HepG2 (cell line): ENCODE measurements at regions not wholly inside any gene's neighbourhood (a gene's known extent, or its start where the extent isn't known, plus 50 kb on each side); places are given as distances from the start of the nearest gene placed in this dataset.
A peak's percentile ranks its signal among the peaks of the same experiment; 100 is the strongest.

ENCODE experiments used
- ASH2L ChIP-seq: fragments of 300-600, 200-600 bp; sonication (generic); IDR thresholded peaks from 2 replicates; pipeline ENCODE4 v1.7.0; 2017; ENCODE audit warnings: low read depth, mild to moderate bottlenecking, moderate library complexity, mixed read lengths, low read length; ENCODE audit not compliant: insufficient read length
- ATF7-NPFF ChIP-seq: sonication (generic); formaldehyde crosslinking; IDR thresholded peaks from 2 replicates; pipeline ENCODE4 v1.8.1; 2023; ENCODE audit warnings: mild to moderate bottlenecking, low read depth, missing genetic modification reagents, moderate library complexity
- CCAR2 ChIP-seq: fragments of 200-400 bp; formaldehyde crosslinking; optimal IDR thresholded peaks from 2 replicates; pipeline ENCODE3; 2018; ENCODE audit warnings: low read depth, mild to moderate bottlenecking, low read length, moderate library complexity
- GATAD1 ChIP-seq: IDR thresholded peaks from 2 replicates; pipeline ENCODE4 v1.6.1; 2016; ENCODE audit warnings: missing genetic modification reagents, missing compliant biosample characterization
- GPBP1L1 ChIP-seq: sonication (generic); formaldehyde crosslinking; IDR thresholded peaks from 2 replicates; pipeline ENCODE4 v1.5.0; 2020; ENCODE audit warnings: mild to moderate bottlenecking, missing genetic modification reagents
- IKZF4 ChIP-seq: sonication (generic); formaldehyde crosslinking; IDR thresholded peaks from 2 replicates; pipeline ENCODE4 v1.5.1; 2020; ENCODE audit warnings: borderline replicate concordance, mild to moderate bottlenecking, low read depth, missing genetic modification reagents; ENCODE audit errors: not compliant biosample characterization
- MBD4 ChIP-seq: IDR thresholded peaks from 2 replicates; pipeline ENCODE4 v1.6.1; 2012; ENCODE audit warnings: low read length, inconsistent platforms, borderline replicate concordance
- SIX4 ChIP-seq: sonication (generic); formaldehyde crosslinking; IDR thresholded peaks from 2 replicates; pipeline ENCODE4 v1.4.0; 2020; ENCODE audit warnings: missing genetic modification reagents
- TAF15 ChIP-seq: fragments of 200-400 bp; formaldehyde crosslinking; IDR thresholded peaks from one replicate; pipeline ENCODE4 v1.6.1; 2018; ENCODE audit warnings: mild to moderate bottlenecking, low read depth, low read length; ENCODE audit not compliant: poor library complexity, severe bottlenecking
- TCF12 ChIP-seq, 2 experiments: fragments of 450-650 bp in 1 of 2; sonication (generic) in 1 of 2; formaldehyde crosslinking in 1 of 2; IDR thresholded peaks; 2 replicates each; pipeline versions ENCODE4 v1.6.1 to v1.8.0; 2017 to 2022; ENCODE audit warnings: antibody characterized with exemption in 1 of 2, mild to moderate bottlenecking in 1 of 2, missing genetic modification reagents in 1 of 2, moderate library complexity in 1 of 2
- USF2 ChIP-seq, 2 experiments: sonication (generic) in 1 of 2; formaldehyde crosslinking in 1 of 2; IDR thresholded peaks; 2 replicates each; pipeline versions ENCODE4 v1.5.1 to v1.6.1; 2011 to 2020; ENCODE audit warnings: borderline replicate concordance in 1 of 2, low read depth in 1 of 2, low read length in 1 of 2, mild to moderate bottlenecking in 1 of 2, missing genetic modification reagents in 1 of 2, moderate library complexity in 1 of 2
- ZNF180 ChIP-seq: sonication (generic); formaldehyde crosslinking; IDR thresholded peaks from 2 replicates; pipeline ENCODE4 v1.4.0; 2020; ENCODE audit warnings: low read depth, missing genetic modification reagents, borderline replicate concordance
- ZNF205 ChIP-seq: IDR thresholded peaks from 2 replicates; pipeline ENCODE4 v1.6.1; 2018; ENCODE audit warnings: missing biosample characterization, missing genetic modification reagents
- ZNF501 ChIP-seq: sonication (generic); formaldehyde crosslinking; IDR thresholded peaks from 2 replicates; pipeline ENCODE4 v1.5.1; 2020; ENCODE audit warnings: mild to moderate bottlenecking, moderate library complexity, missing genetic modification reagents
- ZNF639 ChIP-seq: conservative IDR thresholded peaks from 2 replicates; pipeline ENCODE4 v1.6.1; 2018; ENCODE audit warnings: missing genetic modification reagents
- ZNF781 ChIP-seq: sonication (generic); formaldehyde crosslinking; IDR thresholded peaks from 2 replicates; pipeline ENCODE4 v1.5.1; 2020; ENCODE audit warnings: borderline replicate concordance, mild to moderate bottlenecking, missing genetic modification reagents; ENCODE audit errors: not compliant biosample characterization
- ZNF790 ChIP-seq: sonication (generic); formaldehyde crosslinking; IDR thresholded peaks from 2 replicates; pipeline ENCODE4 v1.8.0; 2022; ENCODE audit warnings: missing genetic modification reagents, mild to moderate bottlenecking, borderline replicate concordance
- TF ChIP-seq, protein P1 (sequence below): sonication (generic); formaldehyde crosslinking; IDR thresholded peaks from 2 replicates; pipeline ENCODE4 v1.4.0; 2020; ENCODE audit warnings: missing genetic modification reagents
- TF ChIP-seq, protein P2 (sequence below): sonication (generic); formaldehyde crosslinking; IDR thresholded peaks from 2 replicates; pipeline ENCODE4 v1.8.1; 2022; ENCODE audit warnings: mild to moderate bottlenecking, missing genetic modification reagents

DNA sequence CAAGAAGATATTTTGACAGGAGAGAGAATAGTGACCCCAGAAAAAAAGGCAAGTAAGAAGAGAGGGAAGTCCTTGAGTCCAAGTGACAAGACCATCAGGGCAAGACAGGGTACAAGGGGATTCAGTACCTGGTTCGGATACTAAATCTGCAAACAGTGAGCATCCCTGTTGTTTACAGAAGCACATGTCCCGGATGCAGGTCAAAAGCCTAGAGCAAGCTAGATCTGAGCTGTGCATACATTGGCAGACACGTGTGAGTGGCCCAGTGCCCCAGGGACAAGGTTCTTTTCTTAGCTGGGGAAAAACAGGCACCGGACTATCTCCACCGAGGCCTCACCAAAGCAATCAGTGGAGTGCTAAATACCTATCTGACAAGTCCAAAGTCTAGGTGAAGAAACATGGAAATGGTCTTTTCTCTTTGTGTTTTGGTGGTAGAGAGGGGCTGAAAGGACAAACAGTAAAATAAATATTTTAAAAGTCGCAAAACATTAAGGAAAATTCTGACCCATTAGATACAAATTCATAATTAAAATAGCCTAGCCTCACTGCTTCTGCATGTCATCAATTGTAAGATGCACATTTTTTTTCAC lies 165.2 kb downstream of the SUCLG1 start (continued):
- TF ChIP-seq ZNF639 (CRISPR knock-in tag): peak; percentile 39; the same call in 1 of the 2 replicates
- TF ChIP-seq SIX4 (CRISPR knock-in tag): no peak; the same call in none of the 2 replicates
- peak; percentile 57; the same call in 1 of the 2 replicates for TF ChIP-seq ZNF790 (CRISPR knock-in tag)
- no peak for TF ChIP-seq ZNF180 (CRISPR knock-in tag)
- peak; percentile 100 for TF ChIP-seq ZNF205 (CRISPR knock-in tag)
- peak; percentile 93 for TF ChIP-seq ASH2L
- peak; percentile 62 for TF ChIP-seq USF2 (IDR thresholded peaks at IDR 0.05; ENCODE audit: low read depth, low read length)
- TF ChIP-seq USF2 (CRISPR knock-in tag; IDR thresholded peaks at IDR 0.05; ENCODE audit: borderline replicate concordance): peak; percentile 63; the same call in 1 of the 2 replicates
- TF ChIP-seq ZNF501 (CRISPR knock-in tag): peak; percentile 93
- TF ChIP-seq ZNF781 (CRISPR knock-in tag): peak; percentile 88
- no peak for TF ChIP-seq TCF12 (IDR thresholded peaks at IDR 0.05)
- peak; percentile 99 for TF ChIP-seq TCF12 (CRISPR knock-in tag; IDR thresholded peaks at IDR 0.05)
- TF ChIP-seq, protein P1, sequence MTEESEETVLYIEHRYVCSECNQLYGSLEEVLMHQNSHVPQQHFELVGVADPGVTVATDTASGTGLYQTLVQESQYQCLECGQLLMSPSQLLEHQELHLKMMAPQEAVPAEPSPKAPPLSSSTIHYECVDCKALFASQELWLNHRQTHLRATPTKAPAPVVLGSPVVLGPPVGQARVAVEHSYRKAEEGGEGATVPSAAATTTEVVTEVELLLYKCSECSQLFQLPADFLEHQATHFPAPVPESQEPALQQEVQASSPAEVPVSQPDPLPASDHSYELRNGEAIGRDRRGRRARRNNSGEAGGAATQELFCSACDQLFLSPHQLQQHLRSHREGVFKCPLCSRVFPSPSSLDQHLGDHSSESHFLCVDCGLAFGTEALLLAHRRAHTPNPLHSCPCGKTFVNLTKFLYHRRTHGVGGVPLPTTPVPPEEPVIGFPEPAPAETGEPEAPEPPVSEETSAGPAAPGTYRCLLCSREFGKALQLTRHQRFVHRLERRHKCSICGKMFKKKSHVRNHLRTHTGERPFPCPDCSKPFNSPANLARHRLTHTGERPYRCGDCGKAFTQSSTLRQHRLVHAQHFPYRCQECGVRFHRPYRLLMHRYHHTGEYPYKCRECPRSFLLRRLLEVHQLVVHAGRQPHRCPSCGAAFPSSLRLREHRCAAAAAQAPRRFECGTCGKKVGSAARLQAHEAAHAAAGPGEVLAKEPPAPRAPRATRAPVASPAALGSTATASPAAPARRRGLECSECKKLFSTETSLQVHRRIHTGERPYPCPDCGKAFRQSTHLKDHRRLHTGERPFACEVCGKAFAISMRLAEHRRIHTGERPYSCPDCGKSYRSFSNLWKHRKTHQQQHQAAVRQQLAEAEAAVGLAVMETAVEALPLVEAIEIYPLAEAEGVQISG (CRISPR knock-in tag): peak; percentile 89
- peak; percentile 98 for TF ChIP-seq MBD4
- TF ChIP-seq TAF15: no peak
- TF ChIP-seq ATF7-NPFF (CRISPR knock-in tag): peak; percentile 84
- peak; percentile 53 for TF ChIP-seq CCAR2
- peak; percentile 65 for TF ChIP-seq GATAD1 (CRISPR knock-in tag)
- TF ChIP-seq GPBP1L1 (CRISPR knock-in tag): no peak
- TF ChIP-seq, protein P2, sequence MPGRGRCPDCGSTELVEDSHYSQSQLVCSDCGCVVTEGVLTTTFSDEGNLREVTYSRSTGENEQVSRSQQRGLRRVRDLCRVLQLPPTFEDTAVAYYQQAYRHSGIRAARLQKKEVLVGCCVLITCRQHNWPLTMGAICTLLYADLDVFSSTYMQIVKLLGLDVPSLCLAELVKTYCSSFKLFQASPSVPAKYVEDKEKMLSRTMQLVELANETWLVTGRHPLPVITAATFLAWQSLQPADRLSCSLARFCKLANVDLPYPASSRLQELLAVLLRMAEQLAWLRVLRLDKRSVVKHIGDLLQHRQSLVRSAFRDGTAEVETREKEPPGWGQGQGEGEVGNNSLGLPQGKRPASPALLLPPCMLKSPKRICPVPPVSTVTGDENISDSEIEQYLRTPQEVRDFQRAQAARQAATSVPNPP (CRISPR knock-in tag): 0 out of 2 replicates have a peak, but pooled peaks have one; percentile 82
- TF ChIP-seq IKZF4 (CRISPR knock-in tag): no peak
